RWPE2 (cell line): ENCODE measurements at regions not wholly inside any gene's neighbourhood (a gene's known extent, or its start where the extent isn't known, plus 50 kb on each side); places are given as distances from the start of the nearest gene placed in this dataset.

ENCODE experiments used
- ATAC-seq: fragments of 200-7000 bp; cut with Tn5 transposase; 3 replicates; pipeline ENCODE4 v1.9.1; 2021; ENCODE audit warnings: low read depth
- DNase-seq: peaks from one replicate; pipeline ENCODE4 v3.0.0-alpha.2; 2020; ENCODE audit warnings: low spot score
- H3K27ac ChIP-seq: fragments of 450-650 bp; 2 replicates; pipeline ENCODE4 v1.5.1; 2017; ENCODE audit warnings: mild to moderate bottlenecking; ENCODE audit not compliant: poor library complexity, severe bottlenecking
- H3K27me3 ChIP-seq: fragments of 250-450 bp; sonication (Bioruptor Pico); 2 replicates; pipeline ENCODE4 v1.5.1; 2021; ENCODE audit warnings: mild to moderate bottlenecking, moderate library complexity; ENCODE audit not compliant: insufficient read depth, poor library complexity, severe bottlenecking
- H3K36me3 ChIP-seq: fragments of 250-450 bp; sonication (Bioruptor Pico); 2 replicates; pipeline ENCODE4 v1.5.1; 2020; ENCODE audit warnings: low read depth, mild to moderate bottlenecking, moderate library complexity
- H3K4me1 ChIP-seq: fragments of 250-450 bp; sonication (Bioruptor Pico); 2 replicates; pipeline ENCODE4 v1.5.1; 2021; ENCODE audit warnings: mild to moderate bottlenecking, moderate library complexity; ENCODE audit not compliant: insufficient read depth, poor library complexity, severe bottlenecking
- H3K4me3 ChIP-seq: fragments of 250-450 bp; sonication (Bioruptor Pico); 2 replicates; pipeline ENCODE4 v1.5.1; 2021; ENCODE audit warnings: mild to moderate bottlenecking, moderate library complexity; ENCODE audit not compliant: severe bottlenecking
- H3K9me3 ChIP-seq: fragments of 250-450 bp; sonication (Bioruptor Pico); 2 replicates; pipeline ENCODE4 v1.5.1; 2021; ENCODE audit warnings: mild to moderate bottlenecking, moderate library complexity; ENCODE audit not compliant: severe bottlenecking
- TF ChIP-seq, protein P1 (sequence below): fragments of 450-650 bp; IDR thresholded peaks from one replicate; pipeline ENCODE4 v1.5.1; 2017; ENCODE audit warnings: mild to moderate bottlenecking, moderate library complexity; ENCODE audit not compliant: poor library complexity, severe bottlenecking

DNA sequence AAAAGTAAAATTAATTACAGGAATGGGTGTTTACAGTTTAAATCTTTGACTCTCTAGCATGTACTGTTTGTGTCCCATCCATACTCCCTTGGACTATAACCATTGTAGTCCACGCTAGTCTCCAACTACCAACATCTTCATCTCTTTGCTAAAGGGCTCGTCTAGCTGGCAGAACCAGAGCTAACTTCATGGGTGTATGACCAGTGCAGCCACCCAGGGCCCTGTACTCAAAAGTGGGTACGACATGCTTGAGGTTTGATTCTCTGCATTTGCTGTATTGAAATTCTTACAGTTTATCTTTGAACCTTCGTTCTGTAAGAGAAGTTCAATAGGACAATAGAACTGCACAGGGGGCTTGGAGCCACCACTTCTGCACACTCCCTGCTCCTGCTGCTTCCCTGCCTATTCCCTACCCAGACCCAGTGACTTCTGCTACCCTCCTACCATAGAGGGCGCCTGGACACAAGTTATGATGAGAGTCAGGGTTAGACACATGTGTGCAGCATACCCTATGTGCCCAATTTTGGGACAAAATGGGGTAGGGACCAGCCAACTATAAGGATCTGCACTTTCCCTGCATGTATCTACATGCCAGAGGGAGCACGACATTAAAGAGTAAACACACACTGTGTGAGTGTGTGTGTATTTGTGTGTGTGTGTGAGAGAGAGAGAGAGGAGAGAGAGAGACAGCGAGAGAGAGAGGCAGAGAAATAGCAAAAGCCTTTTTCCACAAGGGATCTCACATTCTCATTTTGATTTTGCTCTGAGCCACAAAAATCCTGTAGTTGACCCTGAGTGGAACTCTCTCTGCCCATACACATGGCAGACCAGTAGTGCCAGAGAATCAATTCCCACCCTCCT, 59.0 kb upstream of the NECTIN3 start:
- no peak overlapping the region for H3K27ac ChIP-seq
- H3K9me3 ChIP-seq, result no peaks in the 10 kb centered on the region
- peak; percentile 61; the same call in 2 of the 3 replicates for ATAC-seq
- H3K27me3 ChIP-seq, result no peaks in the 10 kb centered on the region
- DNase-seq, result no peak
- TF ChIP-seq, protein P1, sequence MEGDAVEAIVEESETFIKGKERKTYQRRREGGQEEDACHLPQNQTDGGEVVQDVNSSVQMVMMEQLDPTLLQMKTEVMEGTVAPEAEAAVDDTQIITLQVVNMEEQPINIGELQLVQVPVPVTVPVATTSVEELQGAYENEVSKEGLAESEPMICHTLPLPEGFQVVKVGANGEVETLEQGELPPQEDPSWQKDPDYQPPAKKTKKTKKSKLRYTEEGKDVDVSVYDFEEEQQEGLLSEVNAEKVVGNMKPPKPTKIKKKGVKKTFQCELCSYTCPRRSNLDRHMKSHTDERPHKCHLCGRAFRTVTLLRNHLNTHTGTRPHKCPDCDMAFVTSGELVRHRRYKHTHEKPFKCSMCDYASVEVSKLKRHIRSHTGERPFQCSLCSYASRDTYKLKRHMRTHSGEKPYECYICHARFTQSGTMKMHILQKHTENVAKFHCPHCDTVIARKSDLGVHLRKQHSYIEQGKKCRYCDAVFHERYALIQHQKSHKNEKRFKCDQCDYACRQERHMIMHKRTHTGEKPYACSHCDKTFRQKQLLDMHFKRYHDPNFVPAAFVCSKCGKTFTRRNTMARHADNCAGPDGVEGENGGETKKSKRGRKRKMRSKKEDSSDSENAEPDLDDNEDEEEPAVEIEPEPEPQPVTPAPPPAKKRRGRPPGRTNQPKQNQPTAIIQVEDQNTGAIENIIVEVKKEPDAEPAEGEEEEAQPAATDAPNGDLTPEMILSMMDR, result no peak
- H3K4me1 ChIP-seq, result no peaks in the 10 kb centered on the region
- no peak overlapping the region for H3K4me3 ChIP-seq
- no peaks in the 10 kb centered on the region for H3K36me3 ChIP-seq
